GM21381 (cell line): ENCODE measurements at regions not wholly inside any gene's neighbourhood (a gene's known extent, or its start where the extent isn't known, plus 50 kb on each side); places are given as distances from the start of the nearest gene placed in this dataset.

Experiments used
- ATAC-seq: cut with Tn5 transposase; IDR thresholded peaks from one replicate; pipeline ENCODE4 v1.9.1; 2021; ENCODE audit warnings: mild to moderate bottlenecking, moderate library complexity; ENCODE audit not compliant: unreplicated experiment

DNA sequence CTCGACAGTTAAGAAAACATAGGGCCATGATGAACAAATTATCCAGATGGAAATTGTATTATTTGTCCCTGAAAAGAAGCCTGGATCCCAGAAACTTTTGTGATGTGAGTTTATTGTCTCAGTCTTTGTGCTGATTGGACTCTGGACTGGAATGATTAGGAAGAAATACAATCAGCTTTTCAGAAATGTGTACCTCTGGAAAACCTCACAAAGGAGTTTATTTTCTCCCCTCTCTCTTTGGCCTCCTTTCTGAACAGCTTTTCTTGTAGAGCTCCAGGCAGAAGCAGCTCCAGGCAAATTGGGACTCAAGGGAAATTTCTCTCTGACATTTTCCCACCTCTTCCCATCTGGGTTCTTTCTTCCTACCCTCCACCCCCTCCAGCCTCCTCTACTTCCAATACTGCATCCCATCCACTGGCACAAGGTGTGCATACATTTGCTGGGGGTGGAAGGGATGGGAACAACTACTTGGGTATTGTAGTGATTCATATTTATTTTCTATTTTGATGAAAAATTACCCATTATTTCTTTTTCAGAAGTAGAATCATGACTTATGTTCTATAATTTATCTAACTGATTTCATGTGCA, 119.7 kb downstream of the CD47 start:
- ATAC-seq: no peak

DNA sequence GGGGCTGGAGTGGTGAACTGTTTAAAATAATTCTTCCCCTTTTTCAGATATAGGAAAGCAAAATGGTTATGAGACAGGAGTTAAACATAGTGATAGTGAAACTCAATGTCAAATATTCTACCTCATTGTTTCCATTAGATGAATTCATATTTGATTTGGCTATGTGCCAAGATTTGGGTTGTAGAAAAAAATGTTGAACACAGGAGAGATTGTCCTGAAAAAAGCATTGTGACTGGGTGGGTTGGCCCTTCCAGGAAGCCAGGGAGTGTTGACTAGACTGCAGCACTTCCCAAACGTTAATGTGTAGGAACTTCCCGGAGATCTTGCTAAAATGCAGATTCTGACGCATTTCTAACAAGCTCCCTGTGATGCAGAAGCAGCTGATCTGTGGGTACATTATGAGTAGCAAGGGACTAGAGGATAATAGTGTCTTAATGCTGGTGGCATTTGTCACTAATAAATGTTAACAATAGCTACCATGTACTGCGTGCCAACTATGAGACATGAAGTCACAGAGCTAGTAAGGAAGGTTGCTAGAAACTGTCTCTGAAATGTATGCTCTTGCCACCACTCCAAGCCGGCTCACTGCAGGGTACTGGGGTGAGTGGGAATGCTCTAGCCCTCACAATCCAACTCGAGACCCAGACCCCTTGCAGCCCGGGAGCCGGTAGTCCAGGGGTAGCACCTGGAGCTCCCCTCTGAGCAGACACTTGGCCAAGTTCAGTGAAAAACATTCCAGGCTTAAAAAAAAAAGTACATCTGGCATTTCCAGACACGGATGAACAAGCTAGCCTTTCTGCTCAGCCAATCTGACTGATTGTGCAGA, 120.6 kb downstream of the CD47 start:
- no peak for ATAC-seq

DNA sequence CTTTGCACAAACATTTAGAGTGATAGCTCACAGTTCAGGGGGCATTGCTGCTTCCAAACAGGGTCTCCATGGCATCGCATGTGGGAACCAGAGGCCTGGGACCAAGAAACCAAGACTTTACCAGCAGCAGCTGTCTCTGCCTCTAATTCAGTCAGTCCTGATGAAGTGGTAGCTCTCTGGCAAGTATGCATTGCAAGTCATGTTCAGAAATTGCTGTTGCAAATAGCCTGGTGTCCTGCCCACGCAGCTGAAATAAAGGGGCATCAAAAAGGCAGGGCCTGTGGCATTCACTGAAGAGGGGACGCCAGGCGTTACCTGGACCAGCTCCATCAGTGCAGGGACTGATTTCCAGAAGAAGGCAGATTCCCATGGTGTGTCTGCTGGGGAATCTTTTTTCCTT, 121.3 kb downstream of the CD47 start:
- no peak for ATAC-seq

DNA sequence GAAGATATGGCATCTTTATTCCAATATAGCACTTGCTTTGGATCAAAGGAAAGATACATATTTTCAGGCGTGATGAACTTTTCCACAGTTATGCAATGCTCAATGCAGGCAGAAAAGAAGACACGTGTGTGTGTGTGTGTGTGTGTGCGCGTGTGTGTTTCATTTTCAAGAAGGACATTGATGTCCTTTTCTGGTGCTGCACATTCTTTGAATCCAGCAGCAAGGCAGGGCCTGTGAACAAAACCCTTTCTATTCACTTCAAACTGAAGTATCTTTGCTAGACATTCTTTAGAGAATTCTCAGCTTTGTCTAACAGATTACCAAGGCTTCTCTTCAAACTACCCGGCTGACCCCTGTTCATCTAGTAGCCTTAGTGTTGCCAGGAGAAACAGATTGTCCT, 124.6 kb downstream of the CD47 start:
- no peak for ATAC-seq

DNA sequence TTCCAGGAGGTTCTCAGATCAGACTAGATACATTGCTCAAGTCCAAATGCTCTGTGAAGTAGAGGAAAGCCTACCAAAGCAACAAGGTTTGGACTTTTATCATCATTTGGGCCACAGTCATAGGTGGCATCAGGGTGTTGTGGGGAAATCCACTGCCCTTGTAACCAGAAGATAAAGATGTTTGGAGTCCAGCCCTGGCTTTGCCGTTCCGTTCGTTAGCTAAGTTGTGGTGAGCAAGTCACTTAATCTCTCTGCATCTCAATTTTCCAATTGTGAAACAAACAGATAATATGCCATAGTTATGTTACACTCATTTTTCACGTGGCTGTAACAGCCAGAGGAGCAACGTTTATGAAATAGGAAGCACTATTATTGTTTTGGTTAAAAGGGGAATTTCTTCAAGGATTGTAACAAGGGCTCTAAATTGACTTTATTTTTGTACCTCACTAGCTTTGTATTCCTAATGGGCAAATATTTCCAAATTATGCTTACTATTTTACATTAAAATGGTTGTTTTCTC, 125.6 kb downstream of the CD47 start:
- no peak for ATAC-seq

DNA sequence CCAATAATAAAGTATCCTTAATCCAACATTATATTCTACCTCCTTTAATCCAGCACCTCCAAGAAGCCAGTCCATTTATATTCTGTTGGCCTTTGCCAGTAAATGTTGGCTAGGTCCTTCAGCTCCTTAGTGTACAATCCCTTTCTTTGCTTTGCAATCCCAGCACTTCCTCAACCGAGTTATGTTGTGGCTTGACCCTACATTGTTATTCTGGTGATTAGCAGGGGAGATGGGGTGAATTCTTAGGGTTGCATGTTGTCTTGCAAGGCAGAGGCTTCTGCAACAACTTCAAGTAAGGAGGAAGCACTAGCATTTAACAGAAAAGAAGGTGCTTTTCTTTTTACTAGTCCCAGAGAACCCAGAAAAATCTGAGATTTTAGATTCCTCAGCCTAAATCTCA, 127.2 kb downstream of the CD47 start:
- ATAC-seq: no peak

DNA sequence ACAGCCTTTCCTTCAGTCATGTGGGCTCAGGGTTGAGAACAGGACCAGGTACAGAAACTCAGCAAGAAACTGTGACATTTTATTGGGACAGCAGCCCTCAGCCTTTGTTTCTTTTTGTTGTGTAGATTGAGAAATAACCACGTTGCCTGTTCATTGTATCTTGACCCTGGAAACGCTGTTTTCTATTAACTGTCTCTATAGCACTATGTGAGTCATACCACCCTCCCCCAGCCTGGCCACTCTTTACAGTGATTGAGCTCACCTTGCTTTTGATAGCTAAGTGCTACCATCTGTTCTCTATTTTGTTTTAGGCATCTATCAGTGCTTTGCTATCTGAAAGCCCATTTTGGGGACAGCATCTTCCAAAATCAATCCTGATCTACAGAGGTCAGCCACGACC, 127.9 kb downstream of the CD47 start:
- no peak for ATAC-seq

DNA sequence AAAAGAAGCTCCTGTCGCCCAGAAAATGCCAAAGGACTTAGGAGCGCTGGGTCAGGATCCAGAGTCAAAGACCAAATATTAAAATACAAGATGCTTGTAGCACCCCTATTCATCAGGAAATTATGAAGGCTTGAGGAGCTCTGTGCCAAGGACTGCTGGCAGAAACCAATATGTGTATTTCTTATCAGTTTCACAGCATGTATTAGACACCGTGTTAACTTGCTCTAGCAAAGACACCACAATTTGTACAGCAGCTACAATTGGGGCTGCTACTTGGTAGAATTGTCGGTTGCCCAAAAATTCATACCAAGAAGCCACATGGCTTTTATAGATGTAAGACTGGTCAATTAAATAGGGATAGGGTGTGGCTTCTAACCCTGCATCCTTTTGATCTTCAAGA, 128.8 kb downstream of the CD47 start:
- ATAC-seq: no peak

DNA sequence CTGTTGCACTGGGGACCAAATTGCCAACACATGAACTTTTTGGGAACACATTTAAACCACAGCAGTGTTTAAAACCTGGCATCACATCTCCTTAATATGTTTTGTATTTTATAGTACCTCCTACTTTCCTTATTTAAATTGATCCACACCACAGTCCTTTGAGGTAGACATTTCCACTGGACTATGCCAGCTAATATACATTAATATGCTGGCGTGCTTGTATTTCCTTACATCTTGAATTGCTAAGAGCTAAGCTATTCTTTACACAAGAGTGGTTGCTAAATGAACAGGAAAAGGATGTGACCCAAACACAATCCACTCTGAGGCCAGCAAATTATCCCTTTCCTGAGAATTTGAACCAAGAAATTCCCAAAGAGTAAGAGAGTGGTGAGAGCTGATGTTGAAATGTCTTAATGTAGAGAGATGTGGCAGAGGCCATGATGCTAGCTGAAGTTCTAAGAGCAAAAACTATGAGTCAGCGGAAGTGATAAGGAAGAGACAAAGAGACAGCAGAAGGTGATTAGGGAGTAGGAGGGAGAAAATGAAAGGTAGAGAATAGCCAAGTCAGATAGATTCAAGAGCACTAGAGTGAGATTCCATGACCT, 131.2 kb downstream of the CD47 start:
- ATAC-seq: no peak

DNA sequence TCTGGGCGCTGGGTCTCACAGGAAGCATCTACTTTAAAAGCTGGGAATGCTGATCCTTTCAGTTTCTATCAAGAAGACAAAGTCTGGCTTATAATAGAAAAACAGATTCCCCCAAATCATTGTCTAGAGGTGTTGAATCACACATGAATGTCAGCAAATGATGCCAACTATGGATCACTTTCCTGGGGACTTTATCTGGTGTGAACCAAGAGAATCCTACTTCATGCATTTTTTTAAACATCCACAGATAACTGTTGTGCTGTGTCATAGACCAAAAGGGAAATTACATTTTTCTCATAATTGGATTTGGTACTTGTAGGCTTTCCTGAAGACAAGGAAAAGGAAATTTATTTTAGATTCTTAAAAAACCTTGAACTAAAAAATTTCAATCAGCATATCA, 132.7 kb downstream of the CD47 start:
- no peak for ATAC-seq

DNA sequence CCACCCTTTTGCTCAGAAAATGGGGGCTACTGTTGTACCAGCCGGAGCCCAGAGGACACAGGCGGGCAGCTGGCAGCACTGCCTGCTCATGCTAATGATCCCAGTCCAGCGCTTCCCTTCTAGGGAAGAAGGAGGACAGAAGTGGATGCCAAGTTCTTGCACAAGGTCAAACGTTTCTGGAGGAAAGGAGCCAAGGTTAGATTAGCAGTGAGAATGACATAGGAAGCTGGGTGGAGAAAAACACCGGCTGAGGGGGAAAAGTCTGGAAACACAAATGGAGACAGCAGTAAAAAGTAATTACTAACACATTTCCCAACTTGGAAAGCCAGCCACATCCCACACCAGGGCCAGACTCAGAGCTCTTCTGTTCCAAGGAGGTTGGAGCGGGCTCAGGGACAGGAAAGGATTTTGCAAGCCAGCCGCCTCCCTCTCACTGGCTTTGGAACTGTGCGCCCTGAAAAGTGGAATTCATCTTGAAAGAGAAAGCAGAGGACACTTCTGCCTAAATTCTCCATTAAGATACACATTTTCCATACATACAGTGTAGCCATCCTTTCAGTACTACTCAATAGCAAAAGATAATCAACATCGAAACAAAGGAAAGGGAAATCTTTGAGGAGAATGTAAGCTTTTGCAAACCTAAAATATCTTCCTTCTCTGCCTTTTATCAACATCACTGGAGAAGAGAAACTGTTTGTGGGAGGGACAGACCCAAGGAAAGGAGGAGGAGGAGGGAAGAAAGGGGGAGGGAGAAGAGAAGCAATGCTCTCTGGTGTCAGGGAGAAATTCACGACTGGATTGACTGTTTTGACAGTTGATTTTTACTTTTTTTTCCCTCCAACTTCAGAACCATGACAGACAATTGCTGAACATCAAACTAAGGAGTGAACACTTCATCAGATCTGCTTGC, 133.6 kb downstream of the CD47 start:
- ATAC-seq: no peak

DNA sequence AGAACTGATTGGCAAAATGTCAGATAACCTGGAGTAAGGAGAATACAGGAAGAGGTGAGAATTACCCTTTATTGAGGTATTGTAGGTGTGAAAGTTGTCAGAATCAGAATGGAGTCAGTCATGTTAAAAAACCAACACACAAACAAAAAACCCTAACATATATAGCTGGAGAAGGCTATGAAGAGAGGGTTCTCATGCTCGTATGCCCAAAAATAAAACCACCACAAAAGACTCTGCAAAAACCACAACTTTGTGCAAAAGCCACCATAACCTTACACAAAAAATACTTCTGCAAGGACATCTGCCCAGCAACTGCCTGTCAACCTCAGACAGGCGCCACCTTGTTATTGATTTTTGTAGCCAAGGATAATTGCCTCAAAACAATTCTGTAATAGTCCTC, 136.0 kb downstream of the CD47 start:
- ATAC-seq: no peak

DNA sequence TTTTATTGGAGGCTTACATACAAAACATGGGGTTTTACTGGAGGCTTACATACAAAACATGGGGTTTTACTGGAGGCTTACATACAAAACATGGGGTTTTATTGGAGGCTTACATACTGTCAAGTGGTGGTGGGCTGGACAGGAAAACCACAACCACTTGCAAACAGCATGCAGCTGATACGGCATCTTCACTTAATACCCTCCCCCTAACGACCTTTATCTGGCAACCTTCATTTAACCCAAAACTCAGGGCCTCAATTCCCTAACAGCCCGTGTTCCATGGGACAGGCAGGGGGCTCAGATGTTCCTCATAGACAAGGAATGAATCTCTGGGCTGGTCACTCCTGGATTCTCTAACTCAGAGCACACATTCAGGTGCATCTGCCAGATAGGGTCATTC, 137.1 kb downstream of the CD47 start:
- ATAC-seq: no peak

DNA sequence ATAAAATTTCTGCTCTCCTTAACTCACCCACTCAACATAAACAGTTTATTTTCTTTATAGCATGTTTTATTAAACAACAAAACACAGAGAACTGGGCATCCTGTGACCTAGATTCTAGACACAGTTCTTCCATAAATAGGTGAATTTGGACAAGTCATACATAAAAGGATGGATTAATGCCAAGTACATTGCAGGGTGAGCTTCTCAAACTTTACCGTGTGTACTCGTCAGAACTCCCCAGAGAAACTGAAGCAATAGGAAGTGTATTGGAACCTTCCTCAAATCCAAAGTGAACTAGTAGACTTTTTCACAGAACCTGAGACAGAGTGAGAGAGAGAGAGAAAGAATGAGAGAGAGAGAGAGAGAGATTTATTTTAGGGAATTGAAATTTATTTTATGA, 139.7 kb downstream of the CD47 start:
- no peak for ATAC-seq

DNA sequence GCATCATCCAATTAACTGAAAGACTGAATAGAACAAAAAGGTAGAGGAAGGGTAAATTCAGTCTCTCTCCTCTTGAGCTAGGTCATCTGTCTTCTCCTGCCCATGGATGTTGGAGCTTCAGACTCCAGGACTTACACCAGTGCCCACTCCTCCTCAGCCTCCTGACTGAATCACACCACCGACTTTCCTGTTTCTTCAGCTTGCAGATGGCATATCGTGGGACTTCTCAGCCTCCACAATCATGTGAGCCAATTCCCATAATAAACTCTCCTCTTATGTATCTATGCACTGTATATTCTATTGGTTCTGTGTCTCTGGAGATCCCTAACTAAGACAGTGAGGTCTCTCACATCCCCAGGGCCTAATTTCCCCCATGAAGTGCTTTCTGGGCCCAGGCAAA, 140.4 kb downstream of the CD47 start:
- no peak for ATAC-seq

DNA sequence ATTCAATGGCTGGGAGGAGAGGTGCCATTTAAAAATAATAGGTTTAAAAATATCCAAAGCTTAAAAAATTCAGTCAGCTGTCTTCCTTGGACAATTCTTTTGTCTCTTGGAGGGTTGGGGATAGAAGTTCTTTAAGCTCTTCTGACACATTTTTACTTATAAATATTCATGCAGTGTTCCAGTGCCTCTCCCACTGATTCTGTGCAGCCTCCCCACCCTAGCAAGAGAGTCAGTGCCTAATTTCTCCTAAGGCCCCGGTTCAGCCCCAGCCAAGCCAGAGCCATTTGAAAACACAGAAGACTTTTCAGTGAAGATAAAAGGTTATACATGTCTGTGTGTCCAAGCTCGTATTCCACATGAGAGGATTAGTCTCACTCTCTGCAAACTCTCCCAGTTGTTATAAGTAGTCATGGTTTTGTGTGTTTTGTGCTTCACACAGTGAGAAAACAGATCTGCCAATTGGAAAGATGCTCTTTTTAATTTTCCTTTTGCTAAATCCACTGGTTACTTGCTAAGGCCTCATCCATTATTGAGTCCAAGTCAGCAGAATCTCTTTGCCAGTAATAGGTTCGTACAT, 141.3 kb downstream of the CD47 start:
- ATAC-seq: no peak

DNA sequence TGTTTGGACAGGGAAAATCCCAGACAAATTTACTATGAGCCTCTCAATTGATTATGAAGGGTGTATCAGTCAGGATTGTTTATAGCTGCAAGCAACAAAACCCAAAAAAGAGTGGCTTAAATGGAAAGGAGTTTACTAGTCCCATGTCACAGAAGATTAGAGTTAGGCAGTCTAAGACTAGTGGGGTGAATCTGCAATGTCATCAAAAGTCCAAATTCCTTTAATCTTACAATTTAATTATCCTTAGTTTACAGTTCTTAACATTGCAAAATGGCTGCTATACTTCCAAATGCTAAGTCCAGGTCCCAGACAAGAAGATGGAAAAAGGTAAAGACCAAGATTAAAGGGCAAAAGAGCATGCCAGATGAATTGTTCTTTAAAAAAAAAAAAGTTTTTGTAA, 143.6 kb downstream of the CD47 start:
- ATAC-seq: no peak

DNA sequence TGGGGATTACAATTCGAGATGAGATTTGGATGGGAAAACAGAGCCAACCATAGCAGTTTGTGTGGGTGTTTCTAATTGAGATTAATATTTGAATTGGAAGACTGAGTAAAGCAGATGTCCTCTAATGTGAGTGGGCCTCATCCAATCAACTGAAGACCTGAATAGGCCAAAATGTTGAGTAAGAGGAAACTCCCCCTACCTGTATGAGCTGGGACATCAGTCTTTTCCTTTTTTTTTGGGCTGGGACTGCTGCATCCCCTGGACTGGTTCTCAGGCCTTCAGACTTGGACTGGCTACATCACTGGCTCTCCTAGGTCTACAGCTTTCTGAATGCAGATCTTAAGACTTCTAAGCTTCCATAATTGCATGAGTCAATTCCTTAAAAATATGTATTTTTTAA, 144.1 kb downstream of the CD47 start:
- no peak for ATAC-seq

DNA sequence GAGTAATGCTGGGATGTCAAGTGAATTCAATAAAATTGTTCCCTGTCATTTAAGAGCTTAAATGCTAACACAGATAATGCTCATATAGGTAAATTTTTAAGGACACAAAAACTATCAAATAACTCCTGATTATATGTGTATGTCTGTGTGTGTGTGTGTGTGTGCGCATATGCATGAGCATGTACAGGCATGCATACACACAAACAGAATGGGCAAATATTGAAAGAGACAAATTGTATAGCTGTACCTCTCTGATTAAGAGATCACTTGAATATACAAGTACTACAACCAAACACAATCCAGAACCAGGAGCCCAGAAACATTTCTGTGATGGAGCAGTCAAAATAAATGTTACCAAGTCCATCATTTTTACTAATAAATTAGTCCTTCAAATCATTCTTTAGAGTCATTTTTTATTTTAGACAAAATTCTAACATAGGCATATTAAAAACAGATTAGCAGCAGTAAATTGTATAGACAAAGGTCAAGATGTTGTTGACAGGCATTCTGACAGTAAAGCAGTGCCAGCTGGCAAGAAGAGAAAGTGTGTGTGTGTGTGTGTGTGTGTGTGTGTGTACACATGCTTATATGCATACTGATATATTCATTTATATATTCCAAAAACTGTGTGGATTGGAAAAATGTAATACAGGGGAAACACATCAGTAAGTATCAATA, 145.3 kb downstream of the CD47 start:
- ATAC-seq: no peak

DNA sequence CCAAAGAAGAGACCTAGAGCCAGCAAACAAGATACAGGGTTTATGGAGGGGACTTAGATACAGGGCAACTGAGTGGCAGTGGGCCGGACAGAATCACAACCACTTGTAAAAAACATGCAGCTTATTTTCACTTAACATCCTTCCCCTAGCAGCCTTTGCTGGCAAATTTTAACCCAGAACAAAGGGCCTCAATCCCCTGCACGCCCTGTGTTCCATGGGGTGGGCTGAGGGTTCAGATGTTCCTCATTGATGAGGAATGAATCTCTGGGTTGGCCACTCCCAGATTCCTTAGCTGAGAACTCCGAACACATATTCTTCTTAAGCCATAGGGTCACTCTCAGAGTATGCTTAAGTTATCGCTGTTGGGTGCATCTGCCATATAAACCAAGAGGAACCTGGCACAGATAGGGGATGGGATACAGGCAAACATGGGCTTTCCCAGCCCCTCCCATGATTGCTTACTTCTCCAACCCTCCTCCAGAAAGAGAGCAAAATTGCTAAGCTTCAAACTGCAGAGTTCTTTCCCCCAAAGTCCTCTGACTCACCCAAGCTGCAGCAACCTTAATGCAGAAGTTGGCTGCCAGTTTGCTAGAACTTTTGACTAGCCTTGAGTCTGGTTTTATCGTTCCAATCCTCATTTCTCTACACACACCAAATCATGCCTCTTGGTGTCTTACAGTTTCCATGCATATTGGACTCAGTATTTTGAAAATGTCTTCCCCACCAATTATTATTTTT, 146.9 kb downstream of the CD47 start:
- no peak for ATAC-seq
